Keratinocyte (primary cell): ENCODE measurements at regions not wholly inside any gene's neighbourhood (a gene's known extent, or its start where the extent isn't known, plus 50 kb on each side); places are given as distances from the start of the nearest gene placed in this dataset.

Source experiments
- DNase-seq: peaks from one replicate; pipeline ENCODE4 v3.0.0-alpha.2; 2011; ENCODE audit warnings: low read depth, missing footprints, low spot score
- FAIRE-seq: peaks from 2 replicates; lab custom pipeline; 2011; peaks lifted over from hg19 to GRCh38; lab: Jason Lieb, UNC
- H2AFZ ChIP-seq: 2 replicates; pipeline ENCODE4 v1.6.0; 2012; ENCODE audit warnings: low read length, control low read depth, inconsistent platforms; ENCODE audit not compliant: control insufficient read depth
- H3K27ac ChIP-seq: 2 replicates; pipeline ENCODE4 v1.5.1; 2011; ENCODE audit warnings: low read length; ENCODE audit not compliant: control insufficient read depth, insufficient read depth
- H3K27me3 ChIP-seq: 3 replicates; pipeline ENCODE4 v1.6.0; 2011; ENCODE audit warnings: low read length; ENCODE audit not compliant: control insufficient read depth, insufficient read depth; ENCODE audit errors: extremely low read depth
- H3K36me3 ChIP-seq, 2 experiments: 2 replicates in 1 of 2; 3 replicates in 1 of 2; pipeline ENCODE4 v1.5.1; 2011; ENCODE audit warnings: low read length in 2 of 2, mild to moderate bottlenecking in 1 of 2; ENCODE audit not compliant: control insufficient read depth in 2 of 2, insufficient read depth in 2 of 2; ENCODE audit errors: extremely low read depth in 1 of 2
- H3K4me1 ChIP-seq: 3 replicates; pipeline ENCODE4 v1.5.1; 2011; ENCODE audit warnings: low read length; ENCODE audit not compliant: control insufficient read depth, insufficient read depth; ENCODE audit errors: extremely low read depth
- H3K4me2 ChIP-seq: 3 replicates; pipeline ENCODE4 v1.6.0; 2011; ENCODE audit warnings: low read depth, low read length; ENCODE audit not compliant: control insufficient read depth, insufficient read depth; ENCODE audit errors: extremely low read depth
- H3K4me3 ChIP-seq, 3 experiments: fragments of 200-600 bp in 1 of 3; sonication (generic) in 1 of 3; 2 replicates in 2 of 3; 3 replicates in 1 of 3; pipeline ENCODE4 v1.5.1; 2011 to 2016; ENCODE audit warnings: low read length in 3 of 3, mild to moderate bottlenecking in 3 of 3, control low read depth in 2 of 3, inconsistent platforms in 1 of 3, low read depth in 1 of 3, mixed read lengths in 1 of 3, mixed run types in 1 of 3, moderate library complexity in 1 of 3; ENCODE audit not compliant: control insufficient read depth in 2 of 3, insufficient read depth in 2 of 3; ENCODE audit errors: extremely low read depth in 1 of 3
- H3K79me2 ChIP-seq: 2 replicates; pipeline ENCODE4 v1.6.0; 2012; ENCODE audit warnings: low read length; ENCODE audit not compliant: control insufficient read depth, insufficient read depth
- H3K9ac ChIP-seq: 3 replicates; pipeline ENCODE4 v1.6.0; 2011; ENCODE audit warnings: low read length; ENCODE audit not compliant: control insufficient read depth, insufficient read depth; ENCODE audit errors: extremely low read depth
- H3K9me1 ChIP-seq: 3 replicates; pipeline ENCODE4 v1.6.0; 2011; ENCODE audit warnings: low read length; ENCODE audit not compliant: control insufficient read depth, insufficient read depth; ENCODE audit errors: extremely low read depth
- H3K9me3 ChIP-seq: 2 replicates; pipeline ENCODE4 v1.5.1; 2012; ENCODE audit warnings: low read depth, low read length; ENCODE audit not compliant: control insufficient read depth
- H4K20me1 ChIP-seq: 3 replicates; pipeline ENCODE4 v1.6.0; 2011; ENCODE audit warnings: low read length; ENCODE audit not compliant: control insufficient read depth, insufficient read depth; ENCODE audit errors: extremely low read depth
- EZH2 ChIP-seq: IDR thresholded peaks from one replicate; pipeline ENCODE4 v1.6.1; 2012; ENCODE audit warnings: inconsistent platforms, mild to moderate bottlenecking, low read length, moderate library complexity
- dilution Hi-C: fragments of 300-500 bp; cut with MboI; formaldehyde crosslinking; loops from one replicate; pipeline ENCODE4 v1.7.0; 2020; ENCODE audit warnings: low sequenced_read_pairs; ENCODE audit not compliant: extremely low pct_ligation_motif_present
- TF ChIP-seq, protein P1 (sequence below), 3 experiments: IDR thresholded peaks in 1 of 3; conservative IDR thresholded peaks in 1 of 3; optimal IDR thresholded peaks in 1 of 3; 2 replicates in 2 of 3; 3 replicates in 1 of 3; pipeline versions ENCODE3 to v1.5.1; 2011; ENCODE audit warnings: low read length in 3 of 3, mild to moderate bottlenecking in 3 of 3, moderate library complexity in 2 of 3, control low read depth in 1 of 3, inconsistent platforms in 1 of 3; ENCODE audit not compliant: insufficient read depth in 2 of 3; ENCODE audit errors: extremely low read depth in 1 of 3

DNA sequence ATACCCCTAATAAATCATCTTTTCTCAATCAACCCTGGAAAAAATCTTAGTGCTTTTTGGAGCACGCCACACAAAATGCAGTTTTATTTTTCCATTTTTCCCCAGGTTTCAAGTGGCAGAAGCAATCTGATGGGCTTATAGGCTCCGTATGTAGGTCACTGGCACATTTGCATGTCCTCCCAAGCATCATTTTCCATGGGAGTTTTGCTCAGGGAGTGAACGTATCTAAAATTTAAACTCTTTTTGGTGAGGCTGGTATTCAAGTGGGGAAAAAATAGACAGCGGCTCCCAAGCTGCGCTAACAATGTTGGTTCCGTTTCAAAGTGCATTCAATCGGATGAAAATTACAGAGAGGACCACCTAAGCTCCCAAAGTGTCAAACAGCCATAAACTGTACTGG lies 233.4 kb downstream of the MEX3B start:
- Histone ChIP-seq H3K36me3 (no peaks in the 10 kb centered on the region), H3K4me1 (no peaks in the 10 kb centered on the region), H2AFZ (no peak overlapping the region), H3K9me1 (no peaks in the 10 kb centered on the region), H3K27ac (no peak overlapping the region), H3K9me3 (no peaks in the 10 kb centered on the region), H3K4me3 (no peak overlapping the region), H3K27me3 (no peaks in the 10 kb centered on the region), H3K4me2 (no peak overlapping the region), H4K20me1 (no peaks in the 10 kb centered on the region), H3K9ac (no peak overlapping the region), H3K79me2 (no peaks in the 10 kb centered on the region)
- DNase-seq (no peak), FAIRE-seq (no peak)
- dilution Hi-C loops = no loop called here
- no peak for TF ChIP-seq EZH2
- TF ChIP-seq, protein P1, sequence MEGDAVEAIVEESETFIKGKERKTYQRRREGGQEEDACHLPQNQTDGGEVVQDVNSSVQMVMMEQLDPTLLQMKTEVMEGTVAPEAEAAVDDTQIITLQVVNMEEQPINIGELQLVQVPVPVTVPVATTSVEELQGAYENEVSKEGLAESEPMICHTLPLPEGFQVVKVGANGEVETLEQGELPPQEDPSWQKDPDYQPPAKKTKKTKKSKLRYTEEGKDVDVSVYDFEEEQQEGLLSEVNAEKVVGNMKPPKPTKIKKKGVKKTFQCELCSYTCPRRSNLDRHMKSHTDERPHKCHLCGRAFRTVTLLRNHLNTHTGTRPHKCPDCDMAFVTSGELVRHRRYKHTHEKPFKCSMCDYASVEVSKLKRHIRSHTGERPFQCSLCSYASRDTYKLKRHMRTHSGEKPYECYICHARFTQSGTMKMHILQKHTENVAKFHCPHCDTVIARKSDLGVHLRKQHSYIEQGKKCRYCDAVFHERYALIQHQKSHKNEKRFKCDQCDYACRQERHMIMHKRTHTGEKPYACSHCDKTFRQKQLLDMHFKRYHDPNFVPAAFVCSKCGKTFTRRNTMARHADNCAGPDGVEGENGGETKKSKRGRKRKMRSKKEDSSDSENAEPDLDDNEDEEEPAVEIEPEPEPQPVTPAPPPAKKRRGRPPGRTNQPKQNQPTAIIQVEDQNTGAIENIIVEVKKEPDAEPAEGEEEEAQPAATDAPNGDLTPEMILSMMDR (optimal IDR thresholded peaks at IDR 0.05 in 1 of 3, IDR thresholded peaks at IDR 0.05 in 1 of 3, conservative IDR thresholded peaks at IDR 0.05 in 1 of 3; ENCODE audit: extremely low read depth in 1 of 3, insufficient read depth in 2 of 3, low read length in 3 of 3) = no peak

DNA sequence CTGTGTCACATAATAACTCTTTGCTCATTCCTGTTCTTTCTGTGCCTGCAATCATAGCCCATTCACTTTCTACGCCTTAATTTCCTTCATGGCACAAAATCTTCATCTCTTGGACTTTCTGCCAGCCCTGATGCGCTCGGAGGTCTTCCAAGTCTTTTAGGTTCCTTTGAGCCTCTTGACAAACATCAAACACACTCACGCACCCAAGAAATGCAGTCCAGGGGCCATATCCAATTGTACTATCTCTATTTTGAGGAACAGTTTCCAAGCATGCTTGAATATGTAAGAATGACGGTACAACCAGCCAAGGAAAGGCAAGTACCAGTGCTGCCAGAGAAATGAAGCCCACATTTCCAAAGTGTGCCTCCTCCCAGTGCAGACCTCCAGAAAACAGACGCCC lies 234.1 kb downstream of the MEX3B start:
- Histone ChIP-seq H3K9me3 (no peaks in the 10 kb centered on the region), H3K9ac (no peak overlapping the region), H4K20me1 (no peaks in the 10 kb centered on the region), H3K36me3 (no peaks in the 10 kb centered on the region), H3K4me2 (no peak overlapping the region), H3K79me2 (no peaks in the 10 kb centered on the region), H3K27me3 (no peaks in the 10 kb centered on the region), H3K9me1 (no peaks in the 10 kb centered on the region), H3K4me1 (no peaks in the 10 kb centered on the region), H2AFZ (no peak overlapping the region), H3K4me3 (no peak overlapping the region), H3K27ac (no peak overlapping the region)
- dilution Hi-C loops = no loop called here
- no peak for FAIRE-seq
- no peak for TF ChIP-seq EZH2
- TF ChIP-seq, protein P1 (optimal IDR thresholded peaks at IDR 0.05 in 1 of 3, IDR thresholded peaks at IDR 0.05 in 1 of 3, conservative IDR thresholded peaks at IDR 0.05 in 1 of 3; ENCODE audit: extremely low read depth in 1 of 3, insufficient read depth in 2 of 3, low read length in 3 of 3) = no peak
- no peak for DNase-seq
